Spleen (tissue), 7 donors: ENCODE measurements at regions not wholly inside any gene's neighbourhood (a gene's known extent, or its start where the extent isn't known, plus 50 kb on each side); places are given as distances from the start of the nearest gene placed in this dataset.

Experiments used
- POLR2A ChIP-seq, 3 donors: fragments of 450-650 bp; IDR thresholded peaks; one replicate each; pipeline ENCODE4 v1.5.1; 2017; ENCODE audit warnings: antibody characterized with exemption in 3 of 3, mild to moderate bottlenecking in 1 of 3
- TF ChIP-seq, protein P1 (sequence below), 11 experiments: fragments of 200-600 bp in 7 of 11; fragments of 450-650 bp in 4 of 11; sonication (generic) in 4 of 11; IDR thresholded peaks in 8 of 11; conservative IDR thresholded peaks in 3 of 11; 1 replicate in 7 of 11; 2 replicates in 4 of 11; pipeline versions ENCODE4 v1.4.0 to v1.8.0; 2016 to 2021; ENCODE audit warnings: antibody characterized with exemption in 11 of 11, inconsistent platforms in 4 of 11, mild to moderate bottlenecking in 1 of 11
- donor health status: DM: no; HTN: no; CAD: no; lungs with moderate emphysema.
- donor health status: DM: no; HTN: no; CAD: no.
- donor health status: DM: no; HTN: no; CAD: no.

DNA sequence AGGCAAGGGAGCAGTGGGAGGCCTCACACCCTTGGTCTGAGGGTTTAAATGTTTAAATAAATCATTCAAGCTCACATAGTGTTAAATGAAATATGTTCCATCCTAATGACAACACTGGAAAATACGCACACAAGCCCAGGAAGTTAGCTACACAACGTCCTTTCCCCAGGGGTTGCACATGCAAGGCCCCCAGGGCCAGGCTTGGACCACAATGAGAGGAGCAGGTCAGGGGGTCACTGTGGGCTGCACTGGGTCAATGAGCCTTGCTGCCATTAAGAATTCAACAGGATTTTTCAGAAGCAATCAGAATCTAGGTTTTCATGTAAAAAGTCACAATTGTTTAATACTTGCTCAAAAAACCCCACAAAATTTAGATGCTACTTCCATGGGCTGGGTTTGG lies 64.9 kb upstream of the ADCY1 start:
- TF ChIP-seq, protein P1, sequence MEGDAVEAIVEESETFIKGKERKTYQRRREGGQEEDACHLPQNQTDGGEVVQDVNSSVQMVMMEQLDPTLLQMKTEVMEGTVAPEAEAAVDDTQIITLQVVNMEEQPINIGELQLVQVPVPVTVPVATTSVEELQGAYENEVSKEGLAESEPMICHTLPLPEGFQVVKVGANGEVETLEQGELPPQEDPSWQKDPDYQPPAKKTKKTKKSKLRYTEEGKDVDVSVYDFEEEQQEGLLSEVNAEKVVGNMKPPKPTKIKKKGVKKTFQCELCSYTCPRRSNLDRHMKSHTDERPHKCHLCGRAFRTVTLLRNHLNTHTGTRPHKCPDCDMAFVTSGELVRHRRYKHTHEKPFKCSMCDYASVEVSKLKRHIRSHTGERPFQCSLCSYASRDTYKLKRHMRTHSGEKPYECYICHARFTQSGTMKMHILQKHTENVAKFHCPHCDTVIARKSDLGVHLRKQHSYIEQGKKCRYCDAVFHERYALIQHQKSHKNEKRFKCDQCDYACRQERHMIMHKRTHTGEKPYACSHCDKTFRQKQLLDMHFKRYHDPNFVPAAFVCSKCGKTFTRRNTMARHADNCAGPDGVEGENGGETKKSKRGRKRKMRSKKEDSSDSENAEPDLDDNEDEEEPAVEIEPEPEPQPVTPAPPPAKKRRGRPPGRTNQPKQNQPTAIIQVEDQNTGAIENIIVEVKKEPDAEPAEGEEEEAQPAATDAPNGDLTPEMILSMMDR (IDR thresholded peaks at IDR 0.05 in 8 of 11, conservative IDR thresholded peaks at IDR 0.05 in 3 of 11) = no peak
- no peak for TF ChIP-seq POLR2A (IDR thresholded peaks at IDR 0.05)
